Astrocyte (in vitro differentiated cells and primary cell): ENCODE measurements at regions not wholly inside any gene's neighbourhood (a gene's known extent, or its start where the extent isn't known, plus 50 kb on each side); places are given as distances from the start of the nearest gene placed in this dataset.

Experiments used
- DNase-seq: peaks from one replicate; pipeline ENCODE4 v3.0.0-alpha.2; 2010; ENCODE audit warnings: low read depth
- FAIRE-seq: peaks from 2 replicates; lab custom pipeline; 2011; peaks lifted over from hg19 to GRCh38; lab: Jason Lieb, UNC
- H2AFZ ChIP-seq: 2 replicates; pipeline ENCODE4 v1.6.0; 2012; ENCODE audit warnings: low read depth, low read length, inconsistent platforms
- H3K27ac ChIP-seq: 2 replicates; pipeline ENCODE4 v1.5.1; 2011; ENCODE audit warnings: low read depth, low read length, inconsistent platforms
- H3K27me3 ChIP-seq: 2 replicates; pipeline ENCODE4 v1.6.0; 2011; ENCODE audit warnings: low read length, inconsistent platforms; ENCODE audit not compliant: insufficient read depth
- H3K36me3 ChIP-seq: 2 replicates; pipeline ENCODE4 v1.5.1; 2011; ENCODE audit warnings: low read length, inconsistent platforms; ENCODE audit not compliant: insufficient read depth
- H3K4me1 ChIP-seq: 2 replicates; pipeline ENCODE4 v1.5.1; 2011; ENCODE audit warnings: low read length, inconsistent platforms; ENCODE audit not compliant: insufficient read depth
- H3K4me2 ChIP-seq: 2 replicates; pipeline ENCODE4 v1.6.0; 2012; ENCODE audit warnings: low read length, inconsistent platforms
- H3K4me3 ChIP-seq: 2 replicates; pipeline ENCODE4 v1.5.1; 2011; ENCODE audit warnings: low read depth, mild to moderate bottlenecking, low read length, inconsistent platforms; ENCODE audit not compliant: insufficient read depth
- H3K79me2 ChIP-seq: 2 replicates; pipeline ENCODE4 v1.6.0; 2012; ENCODE audit warnings: mild to moderate bottlenecking, low read length, inconsistent platforms; ENCODE audit not compliant: insufficient read depth
- H3K9ac ChIP-seq: 2 replicates; pipeline ENCODE4 v1.6.0; 2012; ENCODE audit warnings: mild to moderate bottlenecking, low read length, inconsistent platforms
- H3K9me3 ChIP-seq: 2 replicates; pipeline ENCODE4 v1.5.1; 2012; ENCODE audit warnings: low read depth, mild to moderate bottlenecking, low read length, inconsistent platforms; ENCODE audit not compliant: insufficient read depth
- H4K20me1 ChIP-seq: 2 replicates; pipeline ENCODE4 v1.6.0; 2012; ENCODE audit warnings: low read length, inconsistent platforms; ENCODE audit not compliant: insufficient read depth
- H3K27ac Mint-ChIP-seq: one replicate; pipeline ENCODE4 v1.8.0; 2021; ENCODE audit warnings: mild to moderate bottlenecking, mixed read lengths; ENCODE audit not compliant: unreplicated experiment
- H3K27me3 Mint-ChIP-seq: one replicate; pipeline ENCODE4 v1.8.0; 2021; ENCODE audit warnings: low read depth, mixed read lengths; ENCODE audit not compliant: unreplicated experiment
- H3K36me3 Mint-ChIP-seq: one replicate; pipeline ENCODE4 v1.8.0; 2021; ENCODE audit warnings: low read depth, mixed read lengths; ENCODE audit not compliant: unreplicated experiment
- H3K4me1 Mint-ChIP-seq: one replicate; pipeline ENCODE4 v1.8.0; 2021; ENCODE audit warnings: low read depth, mixed read lengths; ENCODE audit not compliant: unreplicated experiment
- H3K4me3 Mint-ChIP-seq: one replicate; pipeline ENCODE4 v1.8.0; 2021; ENCODE audit warnings: mild to moderate bottlenecking, moderate library complexity, mixed read lengths; ENCODE audit not compliant: unreplicated experiment
- H3K9me3 Mint-ChIP-seq: one replicate; pipeline ENCODE4 v1.8.0; 2021; ENCODE audit warnings: mild to moderate bottlenecking, mixed read lengths; ENCODE audit not compliant: unreplicated experiment
- CTCF ChIP-seq: IDR thresholded peaks from 2 replicates; pipeline ENCODE4 v1.5.1; 2011; ENCODE audit warnings: low read depth, mild to moderate bottlenecking, inconsistent platforms, low read length, moderate library complexity; ENCODE audit not compliant: insufficient read depth
- EZH2 ChIP-seq: IDR thresholded peaks from 2 replicates; pipeline ENCODE4 v1.6.1; 2012; ENCODE audit warnings: mild to moderate bottlenecking, low read length, inconsistent platforms; ENCODE audit not compliant: insufficient read depth

GRCh38 chr2:106624787-106625380, 137.7 kb downstream of the CD8B2 start:
- H3K9ac ChIP-seq = no peak overlapping the region
- no peak overlapping the region for H3K4me2 ChIP-seq
- H3K4me1 ChIP-seq = no peaks in the 10 kb centered on the region
- no peaks in the 10 kb centered on the region for H3K36me3 Mint-ChIP-seq
- TF ChIP-seq CTCF (no peak), EZH2 (no peak)
- FAIRE-seq (no peak), DNase-seq (no peak)
- H3K27ac Mint-ChIP-seq = no peak overlapping the region
- H3K4me3 ChIP-seq = no peak overlapping the region
- H3K79me2 ChIP-seq = no peaks in the 10 kb centered on the region
- H3K27me3 ChIP-seq = no peaks in the 10 kb centered on the region
- H3K4me3 Mint-ChIP-seq = no peak overlapping the region
- no peaks in the 10 kb centered on the region for H4K20me1 ChIP-seq
- peaks cover 10% of the 10 kb centered on the region for H3K9me3 ChIP-seq
- no peak overlapping the region for H2AFZ ChIP-seq
- peaks cover 7% of the 10 kb centered on the region for H3K9me3 Mint-ChIP-seq
- no peaks in the 10 kb centered on the region for H3K27me3 Mint-ChIP-seq
- no peak overlapping the region for H3K27ac ChIP-seq
- H3K36me3 ChIP-seq = no peaks in the 10 kb centered on the region
- peaks cover 10% of the 10 kb centered on the region for H3K4me1 Mint-ChIP-seq

GRCh38 chr2:106628377-106628776, 141.2 kb downstream of the CD8B2 start:
- FAIRE-seq (no peak), DNase-seq (no peak)
- Mint-ChIP-seq H3K27ac (no peak overlapping the region), H3K4me1 (peaks cover 10% of the 10 kb centered on the region), H3K36me3 (no peaks in the 10 kb centered on the region), H3K27me3 (peaks cover 6% of the 10 kb centered on the region), H3K9me3 (peaks cover 7% of the 10 kb centered on the region), H3K4me3 (no peak overlapping the region)
- H3K27ac ChIP-seq = no peak overlapping the region
- TF ChIP-seq EZH2 (no peak), CTCF (no peak)
- H3K4me1 ChIP-seq = no peaks in the 10 kb centered on the region
- H3K36me3 ChIP-seq = no peaks in the 10 kb centered on the region
- H4K20me1 ChIP-seq = no peaks in the 10 kb centered on the region
- H3K79me2 ChIP-seq = no peaks in the 10 kb centered on the region
- no peak overlapping the region for H2AFZ ChIP-seq
- H3K4me3 ChIP-seq = no peak overlapping the region
- H3K4me2 ChIP-seq = no peak overlapping the region
- peaks cover 10% of the 10 kb centered on the region for H3K9me3 ChIP-seq
- no peaks in the 10 kb centered on the region for H3K27me3 ChIP-seq
- no peak overlapping the region for H3K9ac ChIP-seq

GRCh38 chr2:106629981-106630380, 142.8 kb downstream of the CD8B2 start:
- Mint-ChIP-seq H3K9me3 (peaks cover 7% of the 10 kb centered on the region), H3K27ac (no peak overlapping the region), H3K36me3 (no peaks in the 10 kb centered on the region), H3K4me1 (peaks cover 4% of the 10 kb centered on the region), H3K27me3 (peaks cover 7% of the 10 kb centered on the region), H3K4me3 (no peak overlapping the region)
- no peak overlapping the region for H3K4me2 ChIP-seq
- H3K9ac ChIP-seq = no peak overlapping the region
- no peaks in the 10 kb centered on the region for H3K4me1 ChIP-seq
- H3K36me3 ChIP-seq = no peaks in the 10 kb centered on the region
- H3K79me2 ChIP-seq = no peaks in the 10 kb centered on the region
- no peaks in the 10 kb centered on the region for H3K27me3 ChIP-seq
- H3K4me3 ChIP-seq = no peak overlapping the region
- DNase-seq = no peak
- peaks cover 10% of the 10 kb centered on the region for H3K9me3 ChIP-seq
- no peaks in the 10 kb centered on the region for H4K20me1 ChIP-seq
- FAIRE-seq = no peak
- TF ChIP-seq EZH2 (no peak), CTCF (no peak)
- H2AFZ ChIP-seq = no peak overlapping the region
- no peak overlapping the region for H3K27ac ChIP-seq
